HCT116 (cell line): ENCODE measurements at regions not wholly inside any gene's neighbourhood (a gene's known extent, or its start where the extent isn't known, plus 50 kb on each side); places are given as distances from the start of the nearest gene placed in this dataset.

Source experiments
- ATAC-seq: fragments of 200-7000 bp; cut with Tn5 transposase; 2 replicates; pipeline ENCODE4 v1.9.1; 2020; ENCODE audit warnings: mild to moderate bottlenecking, moderate library complexity
- BruUV-seq: library from RNA; stranded (reverse); fragments of 400-500 nt; replicated peaks from 2 replicates; lab custom pipeline; 2021; lab: Mats Ljungman, UMichigan
- CTCF ChIA-PET: fragments of 300-600 bp; sonication (Branson Sonifier 250); formaldehyde crosslinking; loops from one replicate; lab custom pipeline; 2021; ENCODE audit warnings: antibody characterized with exemption; lab: Charles Lee
- POLR2A ChIA-PET: fragments of 300-600, 350-600 bp; sonication (Branson Sonifier 250); formaldehyde crosslinking; loops from one replicate; lab custom pipeline; 2021; ENCODE audit warnings: antibody characterized with exemption; lab: Charles Lee
- RAD21 ChIA-PET, 2 experiments: fragments of 300-600 bp; sonication (Branson Sonifier 250); formaldehyde crosslinking; loops; one replicate each; lab custom pipeline; 2023; ENCODE audit warnings: low total read pairs in 2 of 2; ENCODE audit not compliant: uncharacterized antibody in 2 of 2, unreplicated experiment in 2 of 2, low non-redundant PET in 1 of 2; lab: Charles Lee
- DNase-seq: peaks from one replicate; pipeline ENCODE4 v3.0.0-alpha.2; 2010; ENCODE audit warnings: low read depth, low spot score
- H2AFZ ChIP-seq: fragments of 200-600 bp; shearing (Covaris generic), sonication (generic); 2 replicates; pipeline ENCODE4 v1.6.1; 2017; ENCODE audit warnings: low read depth, mixed run types, mixed read lengths, antibody characterized with exemption, low read length; ENCODE audit not compliant: poor library complexity, severe bottlenecking
- H3K27ac ChIP-seq: 2 replicates; pipeline ENCODE4 v1.5.1; 2012; ENCODE audit warnings: low read depth, low read length
- H3K27me3 ChIP-seq: fragments of 200-600 bp; sonication (generic); 2 replicates; pipeline ENCODE4 v1.6.1; 2016; ENCODE audit warnings: mixed run types, low read length, mixed read lengths; ENCODE audit not compliant: insufficient read depth
- H3K36me3 ChIP-seq, 2 experiments: fragments of 200-500 bp in 1 of 2; fragments of 200-600 bp in 1 of 2; sonication (Bioruptor generic) in 1 of 2; sonication (generic) in 1 of 2; 2 replicates each; pipeline versions ENCODE4 v1.5.1 to v1.6.1; 2014 to 2016; ENCODE audit warnings: low read length in 2 of 2, inconsistent platforms in 1 of 2, mixed read lengths in 1 of 2, mixed run types in 1 of 2; ENCODE audit not compliant: insufficient read depth in 2 of 2, control insufficient read depth in 1 of 2
- H3K4me1 ChIP-seq, 2 experiments: fragments of 200-600 bp in 1 of 2; sonication (generic) in 1 of 2; 2 replicates each; pipeline versions ENCODE4 v1.5.1 to v1.6.1; 2012 to 2017; ENCODE audit warnings: low read length in 2 of 2, inconsistent platforms in 1 of 2, mild to moderate bottlenecking in 1 of 2, mixed read lengths in 1 of 2, mixed run types in 1 of 2, moderate library complexity in 1 of 2; ENCODE audit not compliant: insufficient read depth in 2 of 2, control insufficient read depth in 1 of 2
- H3K4me2 ChIP-seq: fragments of 200-600 bp; sonication (generic); 2 replicates; pipeline ENCODE4 v1.6.1; 2017; ENCODE audit warnings: mixed run types, low read length, mixed read lengths
- H3K4me3 ChIP-seq, 2 experiments: fragments of 200-600 bp in 1 of 2; sonication (generic) in 1 of 2; replicated peaks in 1 of 2; 2 replicates each; pipeline ENCODE4 v1.5.1; 2011 to 2016; ENCODE audit warnings: low read length in 2 of 2, control low read depth in 1 of 2, low read depth in 1 of 2, mild to moderate bottlenecking in 1 of 2, mixed read lengths in 1 of 2, mixed run types in 1 of 2
- H3K79me2 ChIP-seq: fragments of 200-600 bp; sonication (generic); 2 replicates; pipeline ENCODE4 v1.6.1; 2017; ENCODE audit warnings: mild to moderate bottlenecking, mixed run types, low read length, moderate library complexity, mixed read lengths; ENCODE audit not compliant: insufficient read depth
- H3K9ac ChIP-seq: fragments of 200-600 bp; sonication (generic); 2 replicates; pipeline ENCODE4 v1.6.1; 2016; ENCODE audit warnings: low read length, mixed read lengths
- H3K9me2 ChIP-seq: fragments of 200-600 bp; sonication (generic), shearing (Covaris generic); 2 replicates; pipeline ENCODE4 v1.6.1; 2017; ENCODE audit warnings: mixed run types, mild to moderate bottlenecking, moderate library complexity; ENCODE audit not compliant: insufficient read depth
- H3K9me3 ChIP-seq, 2 experiments: fragments of 200-500 bp in 1 of 2; fragments of 200-600 bp in 1 of 2; sonication (Bioruptor generic) in 1 of 2; sonication (generic) in 1 of 2; 2 replicates each; pipeline ENCODE4 v1.6.1; 2014 to 2017; ENCODE audit warnings: low read length in 2 of 2, mixed read lengths in 2 of 2, inconsistent platforms in 1 of 2, low read depth in 1 of 2, mild to moderate bottlenecking in 1 of 2, mixed run types in 1 of 2, moderate library complexity in 1 of 2; ENCODE audit not compliant: control insufficient read depth in 1 of 2, insufficient read depth in 1 of 2
- H4K20me1 ChIP-seq: fragments of 200-600 bp; sonication (generic), shearing (Covaris generic); 2 replicates; pipeline ENCODE4 v1.6.1; 2017; ENCODE audit warnings: mixed run types, mild to moderate bottlenecking, moderate library complexity; ENCODE audit not compliant: insufficient read depth
- CEBPB ChIP-seq: IDR thresholded peaks from 2 replicates; pipeline ENCODE4 v1.6.1; 2012; ENCODE audit warnings: low read depth
- EGR1 ChIP-seq: IDR thresholded peaks from 2 replicates; pipeline ENCODE4 v1.6.1; 2012; ENCODE audit warnings: low read depth
- ELF1 ChIP-seq: IDR thresholded peaks from 2 replicates; pipeline ENCODE4 v1.6.1; 2012; ENCODE audit warnings: low read depth, borderline replicate concordance
- ZFX ChIP-seq: fragments of 450-650 bp; IDR thresholded peaks from 2 replicates; pipeline ENCODE4 v1.6.1; 2017
- intact Hi-C: fragments of 100-400 bp; cut with micrococcal nuclease; formaldehyde crosslinking; loops from 2 replicates; pipeline ENCODE4 v1.10.0; 2022
- TF ChIP-seq, protein P1 (sequence below), 3 experiments: fragments of 200-600 bp in 1 of 3; sonication (generic) in 1 of 3; IDR thresholded peaks in 2 of 3; conservative IDR thresholded peaks in 1 of 3; 2 replicates each; pipeline ENCODE4 v1.5.1; 2012 to 2017; ENCODE audit warnings: low read depth in 2 of 3, low read length in 2 of 3, antibody characterized with exemption in 1 of 3, borderline replicate concordance in 1 of 3, control low read depth in 1 of 3, mild to moderate bottlenecking in 1 of 3, mixed read lengths in 1 of 3, mixed run types in 1 of 3, moderate library complexity in 1 of 3; ENCODE audit not compliant: insufficient read depth in 1 of 3
- TF ChIP-seq, protein P2 (sequence below): IDR thresholded peaks from 2 replicates; pipeline ENCODE4 v1.6.1; 2011; ENCODE audit warnings: mild to moderate bottlenecking, low read length, moderate library complexity; ENCODE audit not compliant: insufficient replicate concordance; ENCODE audit errors: extremely low read depth

DNA sequence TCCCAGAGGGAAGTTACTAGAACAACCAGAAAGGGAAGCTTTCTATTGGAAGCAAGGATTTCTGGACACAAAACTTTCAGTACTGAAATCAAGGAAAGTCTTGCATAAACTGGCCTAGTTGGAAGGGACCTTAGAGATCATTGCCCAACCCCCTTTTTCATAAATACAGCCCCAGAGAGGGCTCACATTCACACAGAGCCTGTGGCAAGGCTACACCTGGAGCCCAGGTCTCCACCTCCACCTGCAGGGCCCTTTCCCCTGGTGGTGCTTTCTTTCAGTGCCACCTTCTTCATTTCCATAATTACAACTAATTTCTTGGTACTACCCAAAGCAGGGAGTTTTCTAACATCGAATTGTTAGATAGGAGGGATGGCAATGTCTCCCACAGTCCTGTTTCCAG is 85.7 kb downstream of the ADRB2 start:
- intact Hi-C loops = loop anchor here (1.0 to 5.0 kb wide), 6 partner anchors 45 to 202 kb away; no protein-coding TSS in a partner anchor
- RAD21 ChIA-PET = interaction anchor here (1.0 to 1.9 kb wide), 2 partner anchors 202 to 203 kb away, joined by 6 read pairs; no protein-coding TSS in a partner anchor
- TF ChIP-seq CEBPB (no peak), ELF1 (no peak), ZFX (no peak), EGR1 (no peak)
- TF ChIP-seq, protein P1, sequence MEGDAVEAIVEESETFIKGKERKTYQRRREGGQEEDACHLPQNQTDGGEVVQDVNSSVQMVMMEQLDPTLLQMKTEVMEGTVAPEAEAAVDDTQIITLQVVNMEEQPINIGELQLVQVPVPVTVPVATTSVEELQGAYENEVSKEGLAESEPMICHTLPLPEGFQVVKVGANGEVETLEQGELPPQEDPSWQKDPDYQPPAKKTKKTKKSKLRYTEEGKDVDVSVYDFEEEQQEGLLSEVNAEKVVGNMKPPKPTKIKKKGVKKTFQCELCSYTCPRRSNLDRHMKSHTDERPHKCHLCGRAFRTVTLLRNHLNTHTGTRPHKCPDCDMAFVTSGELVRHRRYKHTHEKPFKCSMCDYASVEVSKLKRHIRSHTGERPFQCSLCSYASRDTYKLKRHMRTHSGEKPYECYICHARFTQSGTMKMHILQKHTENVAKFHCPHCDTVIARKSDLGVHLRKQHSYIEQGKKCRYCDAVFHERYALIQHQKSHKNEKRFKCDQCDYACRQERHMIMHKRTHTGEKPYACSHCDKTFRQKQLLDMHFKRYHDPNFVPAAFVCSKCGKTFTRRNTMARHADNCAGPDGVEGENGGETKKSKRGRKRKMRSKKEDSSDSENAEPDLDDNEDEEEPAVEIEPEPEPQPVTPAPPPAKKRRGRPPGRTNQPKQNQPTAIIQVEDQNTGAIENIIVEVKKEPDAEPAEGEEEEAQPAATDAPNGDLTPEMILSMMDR (IDR thresholded peaks at IDR 0.05 in 2 of 3, conservative IDR thresholded peaks at IDR 0.05 in 1 of 3; ENCODE audit: borderline replicate concordance in 1 of 3, insufficient read depth in 1 of 3, low read depth in 2 of 3, low read length in 2 of 3) = peak in 1 of 3 experiments; percentile 17; a peak in 1 of 6 replicates
- TF ChIP-seq, protein P2, sequence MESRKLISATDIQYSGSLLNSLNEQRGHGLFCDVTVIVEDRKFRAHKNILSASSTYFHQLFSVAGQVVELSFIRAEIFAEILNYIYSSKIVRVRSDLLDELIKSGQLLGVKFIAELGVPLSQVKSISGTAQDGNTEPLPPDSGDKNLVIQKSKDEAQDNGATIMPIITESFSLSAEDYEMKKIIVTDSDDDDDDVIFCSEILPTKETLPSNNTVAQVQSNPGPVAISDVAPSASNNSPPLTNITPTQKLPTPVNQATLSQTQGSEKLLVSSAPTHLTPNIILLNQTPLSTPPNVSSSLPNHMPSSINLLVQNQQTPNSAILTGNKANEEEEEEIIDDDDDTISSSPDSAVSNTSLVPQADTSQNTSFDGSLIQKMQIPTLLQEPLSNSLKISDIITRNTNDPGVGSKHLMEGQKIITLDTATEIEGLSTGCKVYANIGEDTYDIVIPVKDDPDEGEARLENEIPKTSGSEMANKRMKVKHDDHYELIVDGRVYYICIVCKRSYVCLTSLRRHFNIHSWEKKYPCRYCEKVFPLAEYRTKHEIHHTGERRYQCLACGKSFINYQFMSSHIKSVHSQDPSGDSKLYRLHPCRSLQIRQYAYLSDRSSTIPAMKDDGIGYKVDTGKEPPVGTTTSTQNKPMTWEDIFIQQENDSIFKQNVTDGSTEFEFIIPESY = no peak
- ATAC-seq (peak; percentile 6; the same call in 1 of the 2 replicates), DNase-seq (no peak)
- H3K36me3 ChIP-seq = no peaks in the 10 kb centered on the region
- no peaks in the 10 kb centered on the region for H3K9me3 ChIP-seq
- H3K79me2 ChIP-seq = no peaks in the 10 kb centered on the region
- peaks cover 21 to 65% of the 10 kb centered on the region in 2 experiments for H3K4me1 ChIP-seq
- H3K4me3 ChIP-seq = no peak overlapping the region
- H3K27ac ChIP-seq = no peak overlapping the region; the same call in 1 of the 2 replicates
- H4K20me1 ChIP-seq = no peaks in the 10 kb centered on the region
- peak overlapping the region; percentile 71 for H3K4me2 ChIP-seq
- POLR2A ChIA-PET = interaction anchor here (1.0 kb wide), 1 partner anchor 203 kb away, joined by 3 read pairs; no protein-coding TSS in a partner anchor
- no TSS peak for BruUV-seq
- H3K9ac ChIP-seq = peak overlapping the region; percentile 40
- CTCF ChIA-PET = interaction anchor here (0.6 to 4.5 kb wide), 6 partner anchors 13 to 203 kb away, joined by 3 to 36 read pairs (median 8); no protein-coding TSS in a partner anchor
- H3K27me3 ChIP-seq = no peaks in the 10 kb centered on the region
- H2AFZ ChIP-seq = peak overlapping the region; percentile 88
- no peaks in the 10 kb centered on the region for H3K9me2 ChIP-seq
